Stimulated activated CD4-positive, alpha-beta T cell treated with anti-CD3 and anti-CD28 coated beads, Interleukin-12 subunit alpha, Interleukin-12 subunit beta, amount 100 ng/mL, for 24 hours (primary cell): ENCODE measurements at regions not wholly inside any gene's neighbourhood (a gene's known extent, or its start where the extent isn't known, plus 50 kb on each side); places are given as distances from the start of the nearest gene placed in this dataset.
"Not testable (repeated sequence)": the region's sequence is repeated elsewhere in the genome, so short reads cannot be mapped to it uniquely, and the experiment has no call there.

Source experiments
- DNase-seq, 2 experiments: peaks; one replicate each; pipeline ENCODE4 v3.0.0-alpha.2; 2020; ENCODE audit warnings: low read depth in 2 of 2

DNA sequence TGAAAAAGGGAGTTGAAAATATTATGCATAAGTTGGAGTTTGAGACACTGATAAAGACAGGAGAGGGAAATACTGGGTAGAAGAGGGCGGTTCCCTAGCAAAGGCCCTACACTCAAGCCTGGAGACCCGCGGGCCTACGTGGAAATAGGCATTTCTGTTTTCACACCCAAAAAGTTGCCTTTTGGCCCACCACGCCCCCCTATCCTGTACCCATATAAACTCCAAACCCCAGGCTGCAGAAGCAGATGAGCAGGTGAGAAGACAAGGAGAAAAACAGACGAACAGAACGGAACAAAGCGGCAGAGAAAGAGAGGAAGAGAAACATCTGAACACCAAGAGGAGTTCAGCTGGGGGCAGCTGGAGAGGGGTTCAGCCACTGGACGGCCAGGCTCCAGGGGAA, 177.9 kb downstream of the GALC start:
- DNase-seq, result no peak

DNA sequence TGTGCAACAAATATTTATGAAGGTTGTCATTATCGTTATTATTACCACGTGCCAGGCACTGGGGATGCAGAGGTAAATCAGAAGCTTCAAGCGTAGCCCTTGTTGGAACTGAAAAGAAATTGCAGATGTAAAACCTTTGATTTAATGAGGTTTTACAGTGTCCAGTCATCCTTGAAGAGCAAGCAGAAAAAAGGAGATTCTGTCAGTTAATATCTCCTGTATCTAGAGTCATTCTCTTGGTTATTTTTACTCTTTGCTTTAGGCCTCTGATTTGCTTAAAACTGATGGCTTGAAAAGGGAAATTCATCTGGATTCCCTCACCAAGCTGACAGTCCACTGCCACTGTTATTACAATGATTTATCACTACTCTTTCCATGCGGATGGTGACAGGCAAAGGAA, 179.3 kb downstream of the GALC start:
- no peak for DNase-seq

DNA sequence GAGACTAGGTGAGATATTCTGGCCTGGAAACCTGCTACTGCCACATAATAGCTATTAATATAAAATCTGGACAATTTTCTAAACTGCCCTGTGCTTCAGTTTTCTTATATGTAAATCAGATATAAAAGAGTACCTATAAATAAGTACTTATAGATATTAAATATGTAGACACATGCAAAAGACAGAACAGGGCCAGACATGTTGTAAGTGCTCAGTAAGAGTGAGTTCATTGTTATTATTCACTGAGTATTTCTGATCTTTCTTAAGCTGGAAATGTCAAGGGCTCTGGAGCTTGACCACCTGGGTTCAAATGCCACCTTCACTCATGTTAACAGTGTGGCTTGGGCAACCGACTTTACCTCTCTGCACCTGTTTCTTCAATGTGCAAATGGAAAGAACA, 179.8 kb downstream of the GALC start:
- no peak for DNase-seq

DNA sequence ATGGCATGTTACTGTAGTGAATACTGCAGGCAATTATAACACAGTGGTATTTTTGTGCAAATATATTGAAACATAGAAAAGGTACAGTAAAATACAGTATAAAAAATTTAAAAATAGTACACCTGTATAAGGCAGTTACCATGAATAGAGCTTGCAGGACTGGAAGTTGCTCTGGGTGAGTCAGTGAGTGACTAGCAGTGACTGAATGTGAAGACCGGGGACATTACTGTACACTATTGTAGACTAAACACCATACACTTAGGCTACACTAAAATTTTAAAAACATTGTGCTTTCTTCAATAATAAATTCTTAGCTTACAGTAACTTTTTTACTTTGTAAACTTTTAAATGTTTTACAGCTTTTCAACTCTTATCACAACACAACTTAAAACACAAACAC, 181.7 kb downstream of the GALC start:
- no peak for DNase-seq

DNA sequence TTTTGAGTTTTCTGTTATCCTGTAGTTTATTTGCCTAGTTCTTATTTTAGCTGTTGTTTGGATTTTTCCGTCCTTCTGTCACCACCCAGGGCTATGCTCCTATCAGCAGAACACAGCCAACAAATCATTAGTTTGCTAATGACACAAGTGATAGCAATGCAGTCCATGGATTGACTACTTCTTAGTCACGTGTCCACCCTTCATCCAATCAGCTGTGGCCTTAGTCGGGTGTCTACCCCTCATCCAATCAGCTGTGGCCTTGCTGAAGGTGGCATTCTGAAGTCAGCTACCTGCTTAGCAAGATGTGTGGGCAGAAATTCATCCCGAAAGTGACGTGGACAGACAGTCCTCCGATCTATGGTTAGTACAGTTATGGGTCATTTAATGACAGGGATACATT, 182.3 kb downstream of the GALC start:
- no peak for DNase-seq

DNA sequence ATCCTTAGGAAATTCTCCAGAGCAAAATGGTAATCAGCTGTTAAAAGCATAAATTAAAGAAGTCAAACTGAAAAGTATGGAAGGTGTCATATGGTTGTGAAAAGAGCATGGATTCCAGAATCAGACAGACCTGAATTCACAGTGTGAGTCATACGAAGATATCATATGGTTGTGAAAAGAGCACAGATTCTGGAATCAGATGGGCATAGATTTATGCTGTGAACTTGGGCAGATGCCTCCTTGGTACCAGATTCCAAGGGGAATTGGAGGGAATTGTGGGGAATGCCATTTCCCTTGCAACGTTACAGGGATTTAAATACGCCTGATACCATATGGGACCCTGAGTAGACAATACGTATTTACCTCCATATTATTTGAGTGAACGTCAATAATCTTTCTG, 183.7 kb downstream of the GALC start:
- no peak for DNase-seq

DNA sequence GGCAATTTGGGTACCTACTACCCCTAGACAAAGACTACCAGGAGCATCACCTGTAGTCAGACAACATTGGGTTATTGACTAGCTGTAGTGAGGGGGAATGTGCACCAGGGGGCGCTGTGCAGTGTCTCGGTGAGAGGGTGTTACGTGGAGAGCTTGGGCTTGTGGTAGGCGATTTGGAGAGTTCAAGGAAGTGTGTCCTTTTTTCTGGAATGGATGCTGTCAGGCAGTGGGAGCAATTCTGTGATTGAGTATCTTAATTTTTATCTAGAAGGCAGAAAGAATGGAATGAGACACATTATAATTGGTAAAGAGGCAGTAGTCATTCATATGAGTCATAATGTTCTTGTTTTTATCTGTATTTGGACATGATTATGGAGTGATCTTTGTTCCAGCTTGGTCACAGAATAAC, 187.7 kb downstream of the GALC start:
- DNase-seq, result peak; percentile 13 to 53

DNA sequence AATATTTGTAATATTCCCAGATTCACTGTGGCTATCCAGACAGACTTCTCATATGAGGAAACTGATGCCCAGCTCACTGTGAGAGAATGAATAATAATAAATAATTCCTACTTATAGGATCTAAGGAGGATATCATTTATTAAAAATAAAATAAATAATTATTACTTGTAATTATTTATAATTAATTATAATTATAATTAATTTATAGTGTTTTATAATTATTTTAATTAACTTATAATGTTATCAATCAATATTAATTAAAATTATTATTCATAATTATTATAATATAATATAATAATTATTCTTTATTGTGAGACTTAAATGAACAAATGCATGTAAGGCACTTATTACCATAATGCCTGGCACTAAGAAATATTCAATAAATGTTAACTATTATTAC, 192.8 kb downstream of the GALC start:
- no peak for DNase-seq

DNA sequence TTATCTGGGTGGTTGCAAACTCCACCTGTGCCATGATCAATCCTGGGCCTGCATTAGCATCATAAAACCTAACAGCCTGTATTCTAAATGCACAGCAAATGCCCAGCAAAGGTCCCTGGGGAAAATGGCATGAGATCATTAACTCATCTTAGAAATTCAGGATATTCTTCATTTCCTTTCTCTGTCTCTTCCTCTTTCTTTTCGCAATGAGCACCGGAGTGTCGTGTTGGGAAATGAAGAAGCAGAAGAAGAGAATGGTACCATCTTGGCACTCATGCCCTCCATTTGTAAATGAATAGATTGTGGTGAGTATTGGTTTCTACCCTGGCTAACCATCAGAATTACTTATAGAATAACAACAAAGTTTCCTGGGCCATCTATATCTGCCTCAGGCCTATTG, 193.6 kb downstream of the GALC start:
- DNase-seq, result no peak

DNA sequence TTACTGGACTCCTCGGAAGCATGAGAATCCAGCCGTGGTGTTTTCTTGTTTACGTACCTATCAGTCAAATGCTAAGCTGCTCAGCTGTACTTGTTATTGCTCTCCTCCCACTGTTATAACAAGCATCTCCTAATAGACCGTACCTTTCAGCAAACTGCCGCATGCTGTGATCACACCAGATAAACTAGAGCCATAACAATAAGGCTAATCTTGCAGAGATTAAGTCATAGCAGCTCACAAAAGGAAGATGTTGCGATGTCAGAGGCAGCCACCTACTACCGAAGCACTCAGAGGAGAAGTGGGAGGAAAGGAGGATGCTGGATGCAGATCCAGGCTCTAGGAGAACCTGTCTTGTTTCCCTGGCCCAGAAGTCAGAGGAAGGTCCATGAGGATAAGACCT, 196.0 kb downstream of the GALC start:
- DNase-seq, result no peak

DNA sequence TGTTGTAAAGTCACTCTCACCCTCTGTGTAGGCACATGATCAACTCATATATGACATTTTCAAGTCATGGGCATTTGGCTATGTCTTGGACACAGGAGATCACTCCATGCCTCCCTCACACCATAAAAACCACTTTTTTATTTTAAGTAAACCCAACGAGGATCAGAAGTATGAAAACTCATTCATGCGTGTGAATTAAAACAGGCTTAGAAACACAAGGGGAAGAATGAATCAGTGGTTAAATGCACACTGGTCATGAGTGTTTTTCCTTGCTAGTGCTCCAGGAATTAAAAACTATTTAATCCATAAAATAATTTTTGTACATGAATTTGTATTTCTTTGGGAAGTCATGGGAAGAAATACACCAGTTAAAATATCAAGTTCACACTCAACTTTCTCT, 198.4 kb downstream of the GALC start:
- no peak for DNase-seq

DNA sequence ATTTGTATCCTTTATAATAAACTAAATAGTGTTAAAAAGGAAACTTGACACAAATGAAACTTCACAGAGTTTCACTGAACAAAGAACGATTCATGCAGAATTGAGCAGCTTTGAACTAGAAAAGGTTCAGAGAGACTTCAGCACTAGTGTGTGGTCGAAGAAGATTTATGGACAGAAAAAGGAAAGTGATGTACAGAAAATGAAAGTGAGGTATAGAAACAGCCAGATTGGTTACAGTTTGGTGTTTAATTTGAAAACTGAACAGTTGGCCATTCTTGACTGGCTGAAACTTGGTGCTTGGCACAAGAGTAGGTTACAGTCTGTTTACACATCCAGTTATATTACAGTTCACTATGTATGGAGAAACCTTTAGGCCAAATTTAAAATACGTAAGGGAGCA, 207.1 kb downstream of the GALC start:
- no peak for DNase-seq

DNA sequence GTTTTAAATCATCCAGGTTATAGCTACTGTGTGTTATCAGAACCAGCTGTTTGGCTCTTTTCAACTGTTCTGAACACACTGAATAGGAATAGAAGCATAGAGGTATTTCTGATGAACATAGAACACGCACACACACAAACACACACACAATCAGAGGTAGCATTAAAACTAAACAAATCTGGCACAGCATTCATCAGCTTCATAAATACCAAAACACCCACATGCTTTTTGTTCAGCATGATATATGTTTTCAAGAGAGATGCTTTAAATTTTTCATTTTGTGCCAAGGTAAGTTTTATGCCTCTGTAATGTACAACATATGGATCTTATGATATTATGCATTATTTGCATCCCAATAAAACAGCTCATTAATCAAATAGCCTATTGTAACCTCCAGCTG, 208.6 kb downstream of the GALC start:
- no peak for DNase-seq

DNA sequence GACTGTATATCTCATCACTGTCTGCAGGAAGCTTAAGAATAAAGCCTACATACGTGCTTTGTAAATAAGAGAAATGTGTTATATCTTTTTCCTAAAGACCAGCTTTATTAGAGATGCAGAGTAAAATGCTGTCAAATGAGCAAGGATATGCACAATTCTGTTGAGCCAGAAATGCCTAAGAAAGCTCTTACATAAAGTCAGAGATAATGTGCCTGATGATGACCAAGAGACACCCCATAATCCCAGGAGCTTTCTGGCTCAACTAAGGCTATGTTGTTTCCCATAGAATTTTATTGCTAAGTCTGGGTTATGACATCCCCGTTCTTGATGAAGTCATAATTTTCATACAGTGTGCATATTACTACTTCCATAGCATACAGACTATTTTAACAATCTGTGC, 209.9 kb downstream of the GALC start:
- no peak for DNase-seq

DNA sequence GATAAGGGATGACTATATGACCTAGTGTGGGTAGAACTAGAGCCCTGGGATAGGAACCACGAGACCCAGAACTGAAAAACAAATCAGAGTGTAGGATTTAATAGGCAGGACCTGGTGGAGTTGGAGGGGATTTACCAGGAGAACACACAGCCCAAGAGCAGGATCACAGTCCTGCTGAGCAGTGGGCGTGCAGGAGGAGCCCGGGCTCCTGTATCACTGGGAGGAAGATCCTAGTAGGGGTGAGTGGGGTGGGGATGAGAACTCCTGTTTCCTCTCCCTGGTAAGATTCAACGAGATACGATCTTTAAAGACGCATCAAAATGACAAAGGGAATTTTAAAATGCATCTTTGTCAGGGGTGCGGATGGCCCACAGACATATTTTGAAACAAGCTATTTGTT, 220.1 kb downstream of the GALC start:
- no peak for DNase-seq

DNA sequence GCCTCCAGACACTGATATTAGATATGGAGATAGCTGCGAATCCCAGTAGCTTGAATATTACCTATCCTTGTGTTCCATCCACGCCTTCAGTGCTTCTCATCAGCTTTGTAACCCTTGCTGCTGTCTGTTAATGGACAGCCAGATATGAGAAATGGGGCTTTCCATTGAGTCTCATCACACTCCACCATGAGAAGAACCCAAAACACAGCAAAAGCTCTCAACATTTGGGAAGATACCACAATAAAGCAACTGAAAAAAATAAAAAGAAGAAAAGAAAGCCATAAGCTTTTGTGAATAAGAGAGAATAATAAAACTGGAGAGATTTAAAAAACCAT, 225.4 kb downstream of the GALC start:
- no peak for DNase-seq

DNA sequence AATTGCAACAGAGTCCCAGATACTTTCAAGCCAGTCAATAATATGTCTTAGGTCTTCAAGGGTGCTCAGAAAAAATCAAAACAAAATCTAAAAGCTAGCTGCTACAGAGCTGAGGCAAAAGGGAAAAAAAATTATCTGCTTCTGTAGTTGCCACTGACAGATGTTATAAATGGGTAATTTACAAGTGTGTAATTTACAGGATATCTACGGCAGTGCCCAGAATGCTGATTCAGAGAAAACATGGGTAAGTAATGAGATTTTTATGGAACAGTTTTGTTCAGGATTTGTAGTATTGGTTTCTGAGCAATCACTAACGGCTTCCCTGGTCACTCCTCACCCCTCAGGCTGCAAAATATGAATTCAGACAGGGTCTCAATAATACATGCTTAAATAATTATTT, 234.1 kb downstream of the GALC start:
- DNase-seq, result no peak

DNA sequence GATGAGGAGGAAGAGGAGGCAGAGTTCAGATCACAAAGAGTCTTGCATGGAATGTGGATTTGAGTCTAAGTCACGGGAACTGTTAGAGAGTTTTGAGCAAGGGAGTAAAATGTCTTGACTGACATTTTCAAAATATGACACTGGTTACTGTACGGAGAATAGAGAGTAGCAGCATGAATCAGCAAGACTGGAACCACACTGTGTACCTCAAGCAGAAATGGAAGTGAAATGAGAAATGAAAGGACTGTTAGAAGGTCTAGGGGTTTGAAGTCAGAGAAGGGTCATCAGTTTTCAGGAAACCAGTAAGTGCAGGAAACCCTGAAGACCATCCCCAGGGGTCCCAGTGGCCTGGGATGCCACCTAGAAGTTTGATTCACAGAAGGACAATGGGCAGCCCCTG, 236.3 kb downstream of the GALC start:
- no peak for DNase-seq

DNA sequence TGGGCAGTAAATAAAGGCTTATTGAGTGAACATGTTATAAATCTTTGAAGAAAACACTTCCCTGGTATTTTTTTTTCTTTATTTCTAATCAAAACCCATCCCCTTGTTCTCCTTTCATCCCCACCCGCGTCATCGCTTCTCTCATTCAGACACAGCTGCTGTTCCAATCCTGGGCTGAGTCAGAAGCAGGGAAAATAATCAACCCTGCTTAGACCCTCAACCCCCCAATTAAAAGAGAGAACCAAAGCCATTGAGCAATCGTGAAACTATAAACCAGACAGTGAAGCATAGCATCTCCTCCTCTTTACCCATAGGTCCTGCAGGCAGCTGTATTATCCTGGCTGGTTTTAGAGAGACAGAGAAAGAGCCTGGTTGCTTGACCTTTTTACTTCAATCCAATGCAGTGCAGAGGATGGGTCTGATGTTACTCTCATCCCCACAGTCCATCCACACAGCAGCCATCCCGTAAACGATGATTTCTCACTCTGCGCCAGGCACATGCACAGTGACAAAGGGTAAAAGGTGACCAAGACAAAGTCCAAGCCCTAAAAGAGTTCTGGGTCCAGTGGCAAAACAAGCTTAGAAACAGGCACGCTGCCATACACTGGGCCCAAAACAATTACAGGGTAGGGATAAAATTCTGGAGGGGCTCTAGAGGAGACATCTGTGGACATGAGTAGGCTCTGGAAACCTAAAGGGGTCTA, 238.3 kb downstream of the GALC start:
- no peak for DNase-seq

DNA sequence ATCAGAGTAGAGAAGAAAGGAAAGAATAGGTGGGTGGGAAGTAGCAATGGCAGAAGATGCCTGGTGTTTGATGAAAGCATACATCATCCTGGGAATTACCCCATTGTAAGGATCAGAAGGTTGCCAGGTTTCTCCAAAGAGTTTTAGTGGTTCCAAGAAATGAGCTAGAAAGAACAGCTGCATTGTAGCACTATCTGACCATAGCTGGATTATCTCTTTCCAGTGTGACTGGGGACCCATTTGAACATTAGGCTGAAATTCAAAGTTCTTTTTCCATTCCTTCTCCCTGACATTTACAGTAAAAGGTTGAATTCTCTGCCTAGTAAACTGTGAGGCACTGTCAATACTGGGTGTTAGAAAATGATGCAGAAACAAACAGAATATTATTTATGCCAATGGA, 244.4 kb downstream of the GALC start:
- DNase-seq, result no peak

DNA sequence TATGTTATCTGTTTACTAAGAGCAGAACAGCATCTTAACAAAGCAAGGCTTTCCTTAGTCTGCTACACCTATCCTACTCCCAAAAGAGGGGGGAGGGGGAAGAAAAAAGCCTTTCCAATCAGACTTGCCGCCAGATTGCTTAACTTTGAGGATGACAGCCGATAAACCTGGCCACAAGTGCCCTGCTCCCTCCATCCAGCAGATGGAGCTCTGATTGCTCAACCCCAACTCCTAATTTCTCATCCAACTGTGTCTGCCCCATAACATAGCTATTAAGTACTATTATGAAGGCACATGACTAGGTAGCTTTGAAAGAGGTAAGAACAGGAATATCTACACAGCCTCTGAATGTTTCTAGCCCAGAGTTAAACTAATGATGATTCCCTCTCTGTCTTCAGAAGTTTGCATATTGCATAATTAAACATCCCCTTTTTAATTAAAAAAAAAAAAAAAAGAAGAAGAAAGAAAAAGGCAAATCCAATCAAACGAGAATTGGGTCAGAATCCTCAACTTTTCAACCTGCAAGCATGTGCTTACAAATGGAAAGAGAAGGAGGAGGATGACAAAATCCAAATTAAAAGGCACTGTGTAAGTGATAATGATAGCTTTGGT, 247.4 kb downstream of the GALC start:
- DNase-seq, result peak in 1 of 2 experiments; percentile 0

DNA sequence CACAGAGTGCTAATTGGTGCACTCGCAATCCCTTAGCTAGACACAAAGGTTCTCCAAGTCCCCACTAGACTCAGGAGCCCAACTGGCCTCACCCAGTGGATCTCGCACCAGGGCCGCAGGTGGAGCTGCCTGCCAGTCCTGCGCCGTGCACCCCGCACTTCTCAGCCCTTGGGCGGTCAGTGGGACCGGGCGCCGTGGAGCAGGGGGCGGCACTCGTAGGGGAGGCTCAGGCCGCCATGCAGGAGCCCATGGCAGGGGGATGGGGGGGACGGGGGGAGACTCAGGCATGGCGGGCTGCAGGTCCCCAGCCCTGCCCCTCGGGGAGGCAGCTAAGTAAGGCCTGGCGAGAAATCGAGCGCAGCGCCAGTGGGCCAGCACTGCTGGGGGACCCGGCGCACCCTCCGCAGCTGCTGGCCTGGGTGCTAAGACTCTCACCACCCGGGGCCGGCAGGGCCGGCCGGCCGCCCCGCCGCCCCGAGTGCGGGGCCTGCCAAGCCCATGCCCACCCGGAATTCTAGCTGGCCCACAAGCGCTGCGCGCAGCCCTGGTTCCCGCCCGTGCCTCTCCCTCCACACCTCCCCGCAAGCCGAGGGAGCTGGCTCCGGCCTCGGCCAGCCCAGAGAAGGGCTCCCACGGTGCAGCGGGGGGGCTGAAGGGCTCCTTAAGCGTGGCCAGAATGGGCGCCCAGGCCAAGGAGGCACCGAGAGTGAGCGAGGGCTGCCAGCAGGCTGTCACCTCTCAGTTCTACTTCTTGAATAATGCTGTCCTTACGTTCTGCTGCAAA, 258.2 kb downstream of the GALC start:
- DNase-seq, result not testable (repeated sequence)

DNA sequence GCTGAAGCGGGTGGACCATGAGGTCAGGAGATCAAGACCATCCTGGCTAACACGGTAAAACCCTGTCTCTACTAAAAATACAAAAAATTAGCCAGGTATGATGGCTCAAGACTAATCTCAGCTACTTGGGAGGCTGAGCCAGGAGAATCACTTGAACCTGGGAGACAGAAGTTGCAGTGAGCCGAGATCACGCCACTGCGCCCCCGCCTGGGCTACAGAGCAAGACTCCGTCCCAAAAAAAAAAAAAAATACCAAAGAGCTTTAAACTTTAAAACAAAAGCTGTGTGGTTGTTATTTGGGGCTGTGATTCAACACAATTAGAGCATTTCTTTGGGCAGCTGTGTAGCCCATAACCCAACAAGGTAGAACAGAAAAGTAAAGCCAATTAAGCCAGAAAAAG, 259.9 kb downstream of the GALC start:
- DNase-seq, result not testable (repeated sequence)
